Astrocyte of the cerebellum (primary cell): ENCODE measurements at regions not wholly inside any gene's neighbourhood (a gene's known extent, or its start where the extent isn't known, plus 50 kb on each side); places are given as distances from the start of the nearest gene placed in this dataset.

Experiments used
- DNase-seq: peaks from one replicate; pipeline ENCODE4 v3.0.0-alpha.2; 2011; ENCODE audit warnings: low read depth
- H3K4me3 ChIP-seq: 2 replicates; pipeline ENCODE4 v1.5.1; 2011; ENCODE audit warnings: mild to moderate bottlenecking, low read depth, low read length, moderate library complexity
- CTCF ChIP-seq: IDR thresholded peaks from 2 replicates; pipeline ENCODE4 v1.5.1; 2012; ENCODE audit warnings: low read length, low read depth, moderate library complexity, mild to moderate bottlenecking; ENCODE audit errors: missing control alignments
- in situ Hi-C: cut with HindIII; loops from 2 replicates; pipeline ENCODE4 v1.10.0; 2017; ENCODE audit warnings: low sequenced_read_pairs

DNA sequence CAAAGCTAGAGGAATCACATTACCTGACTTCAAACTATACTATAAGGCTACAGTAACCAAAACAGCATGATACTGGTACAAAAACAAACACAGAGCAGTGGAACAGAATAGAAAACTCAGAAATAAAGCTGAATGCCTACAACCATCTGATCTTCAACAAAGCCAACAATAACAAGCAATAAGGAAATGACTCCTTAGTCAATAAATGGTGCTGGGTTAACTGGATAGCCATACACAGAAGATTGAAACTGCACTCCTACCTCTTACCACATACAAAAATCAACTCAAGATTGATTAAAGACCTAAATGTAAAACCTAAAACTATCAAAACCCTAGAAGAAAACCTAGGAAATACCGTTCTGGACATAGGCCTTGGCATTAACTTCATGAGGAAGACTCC, 182.6 kb upstream of the CNOT2 start:
- DNase-seq: no peak
- no peak overlapping the region for H3K4me3 ChIP-seq
- in situ Hi-C loops: no loop called here
- no peak for TF ChIP-seq CTCF

GRCh38 chr12:70068743-70069142, 174.5 kb upstream of the CNOT2 start:
- in situ Hi-C loops: no loop called here
- no peak overlapping the region for H3K4me3 ChIP-seq
- no peak for TF ChIP-seq CTCF
- no peak for DNase-seq

GRCh38 chr12:70069221-70070105, 173.8 kb upstream of the CNOT2 start:
- no peak overlapping the region for H3K4me3 ChIP-seq
- DNase-seq: no peak
- TF ChIP-seq CTCF: no peak
- in situ Hi-C loops: no loop called here

GRCh38 chr12:70070494-70071007, 172.7 kb upstream of the CNOT2 start:
- DNase-seq: no peak
- no peak overlapping the region for H3K4me3 ChIP-seq
- TF ChIP-seq CTCF: no peak
- in situ Hi-C loops: no loop called here

DNA sequence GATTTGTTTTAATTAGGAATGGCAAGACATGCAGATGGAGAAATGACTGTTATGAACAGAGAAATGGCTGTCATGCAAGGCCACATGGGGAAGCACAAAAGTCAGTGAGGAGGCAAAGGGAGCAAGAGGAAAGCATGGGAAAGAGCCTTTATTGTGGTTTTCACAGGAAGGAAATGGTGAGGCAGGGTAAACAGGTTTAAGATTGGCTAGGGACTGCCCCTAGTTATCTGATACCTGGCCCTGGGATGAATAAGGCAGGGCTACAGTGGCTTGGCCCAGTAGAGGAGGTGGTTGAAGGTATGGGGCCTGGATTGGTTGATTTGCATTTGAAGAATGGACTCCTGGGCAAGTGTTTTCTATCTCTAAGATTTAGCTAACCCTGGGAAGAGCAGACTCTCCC, 168.7 kb upstream of the CNOT2 start:
- no peak overlapping the region for H3K4me3 ChIP-seq
- DNase-seq: no peak
- no peak for TF ChIP-seq CTCF
- in situ Hi-C loops: no loop called here

DNA sequence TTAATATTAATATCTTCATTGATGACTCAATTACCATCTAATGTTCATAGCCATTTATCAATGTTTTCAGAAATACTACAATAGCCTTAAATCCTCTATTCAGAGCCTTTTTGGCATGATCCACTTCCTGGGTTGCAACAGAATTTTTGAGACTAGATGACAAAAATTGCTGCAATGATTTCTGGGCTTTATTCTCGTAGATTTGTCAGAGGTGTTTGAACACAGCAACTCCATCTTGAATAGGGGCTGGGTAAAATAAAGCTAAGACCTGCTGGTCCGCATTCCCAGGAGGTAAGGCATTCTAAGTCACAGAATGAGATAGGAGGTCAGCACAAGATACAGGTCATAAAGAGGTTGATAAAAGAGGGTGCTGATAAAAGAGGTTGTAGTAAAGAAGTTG, 165.8 kb upstream of the CNOT2 start:
- in situ Hi-C loops: no loop called here
- no peak overlapping the region for H3K4me3 ChIP-seq
- no peak for TF ChIP-seq CTCF
- DNase-seq: no peak
